Fibroblast of peridontal ligament (primary cell): ENCODE measurements at regions not wholly inside any gene's neighbourhood (a gene's known extent, or its start where the extent isn't known, plus 50 kb on each side); places are given as distances from the start of the nearest gene placed in this dataset.

Experiments used
- DNase-seq: peaks from one replicate; pipeline ENCODE4 v3.0.0-alpha.2; 2010; ENCODE audit errors: extremely low read depth

GRCh38 chr20:25135031-25135430 is 53.1 kb upstream of the VSX1 start:
- no peak for DNase-seq

- DNase-seq = no peak
Measured at GRCh38 chr20:25136056-25136455, 54.1 kb upstream of the VSX1 start.

GRCh38 chr20:25136643-25137559 is 55.0 kb upstream of the VSX1 start:
- DNase-seq = peak; percentile 95

GRCh38 chr20:25139029-25139705 is 56.3 kb upstream of the ENTPD6 start:
- DNase-seq = no peak

GRCh38 chr20:25140968-25141367 is 54.5 kb upstream of the ENTPD6 start:
- DNase-seq = no peak

GRCh38 chr20:25142435-25142834 is 53.1 kb upstream of the ENTPD6 start:
- DNase-seq = no peak

- no peak for DNase-seq
Measured at GRCh38 chr20:25145131-25145530, 50.4 kb upstream of the ENTPD6 start.
